Lower leg skin (tissue), 4 donors: ENCODE measurements at regions not wholly inside any gene's neighbourhood (a gene's known extent, or its start where the extent isn't known, plus 50 kb on each side); places are given as distances from the start of the nearest gene placed in this dataset.

ENCODE experiments used
- DNase-seq, 2 donors: peaks; one replicate each; pipeline ENCODE4 v3.0.0-alpha.2; 2019; ENCODE audit warnings: low spot score in 2 of 2
- H3K4me3 ChIP-seq: fragments of 200-600 bp; sonication (generic); 2 replicates; pipeline ENCODE4 v1.5.1; 2017; ENCODE audit warnings: mild to moderate bottlenecking, low read depth; ENCODE audit not compliant: poor library complexity, severe bottlenecking
- POLR2A ChIP-seq, 2 donors: fragments of 450-650 bp; IDR thresholded peaks; one replicate each; pipeline ENCODE4 v1.6.1; 2016 to 2017; ENCODE audit warnings: antibody characterized with exemption in 2 of 2, mild to moderate bottlenecking in 1 of 2, moderate library complexity in 1 of 2
- WGBS, 2 donors: methylation state at CpG; one replicate each; pipeline ENCODE4 v1.1.5; 2018; 5-methylcytosine and 5-hydroxymethylcytosine counted together
- intact Hi-C: fragments of 100-400 bp; cut with DNase I; formaldehyde crosslinking; loops from one replicate; pipeline ENCODE4 v1.15.0; 2023; ENCODE audit warnings: low total_unique reads
- TF ChIP-seq, protein P1 (sequence below), 3 donors: fragments of 450-650 bp; IDR thresholded peaks; one replicate each; pipeline ENCODE4 v1.5.1; 2016; ENCODE audit warnings: antibody characterized with exemption in 3 of 3, mild to moderate bottlenecking in 3 of 3, moderate library complexity in 2 of 3

DNA sequence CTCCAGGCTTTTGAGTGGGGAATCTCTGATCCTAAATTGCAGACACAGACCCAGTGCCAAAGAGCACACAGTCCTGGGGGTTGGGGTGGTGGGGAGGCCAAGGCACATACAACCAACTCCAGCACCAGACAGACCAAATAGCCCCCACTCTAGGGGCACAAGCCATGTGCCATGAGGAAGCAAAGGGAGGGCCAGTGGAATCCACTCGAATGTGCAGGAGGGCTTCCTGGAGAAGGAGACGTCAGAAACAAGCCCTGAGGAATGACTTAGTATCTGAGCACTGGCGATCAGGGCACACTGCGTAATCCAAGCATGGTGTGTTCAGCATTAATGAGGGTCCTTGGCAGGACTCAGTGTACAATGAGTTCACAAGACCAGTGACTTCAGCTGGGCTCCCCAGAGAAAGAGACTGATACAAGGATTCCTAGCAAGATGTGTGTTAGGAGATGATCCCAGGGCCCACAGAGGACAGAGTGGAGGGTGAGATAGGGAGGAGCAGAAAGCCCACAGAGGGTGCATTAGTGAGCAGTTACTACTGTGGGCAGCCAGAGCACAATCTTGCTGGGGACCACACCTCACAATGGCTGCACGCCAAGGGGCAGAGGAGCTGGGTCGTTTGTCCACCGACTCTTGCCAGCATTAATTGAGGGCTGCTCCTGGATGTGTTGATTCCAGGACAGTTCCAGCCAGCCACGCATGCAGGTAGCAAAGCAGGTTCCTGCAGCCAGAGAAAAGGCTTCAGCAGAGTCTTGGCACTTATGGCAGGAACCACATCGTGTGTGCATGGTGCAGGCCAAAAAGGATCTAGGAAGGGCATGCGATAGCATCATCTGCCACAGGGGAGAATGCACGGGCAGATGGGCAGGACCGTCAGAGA is 152.6 kb upstream of the VSTM2B start:
- WGBS, 2 donors: 54 to 62% methylated on average over 11 to 12 of the region's 12 CpGs
- TF ChIP-seq, protein P1, sequence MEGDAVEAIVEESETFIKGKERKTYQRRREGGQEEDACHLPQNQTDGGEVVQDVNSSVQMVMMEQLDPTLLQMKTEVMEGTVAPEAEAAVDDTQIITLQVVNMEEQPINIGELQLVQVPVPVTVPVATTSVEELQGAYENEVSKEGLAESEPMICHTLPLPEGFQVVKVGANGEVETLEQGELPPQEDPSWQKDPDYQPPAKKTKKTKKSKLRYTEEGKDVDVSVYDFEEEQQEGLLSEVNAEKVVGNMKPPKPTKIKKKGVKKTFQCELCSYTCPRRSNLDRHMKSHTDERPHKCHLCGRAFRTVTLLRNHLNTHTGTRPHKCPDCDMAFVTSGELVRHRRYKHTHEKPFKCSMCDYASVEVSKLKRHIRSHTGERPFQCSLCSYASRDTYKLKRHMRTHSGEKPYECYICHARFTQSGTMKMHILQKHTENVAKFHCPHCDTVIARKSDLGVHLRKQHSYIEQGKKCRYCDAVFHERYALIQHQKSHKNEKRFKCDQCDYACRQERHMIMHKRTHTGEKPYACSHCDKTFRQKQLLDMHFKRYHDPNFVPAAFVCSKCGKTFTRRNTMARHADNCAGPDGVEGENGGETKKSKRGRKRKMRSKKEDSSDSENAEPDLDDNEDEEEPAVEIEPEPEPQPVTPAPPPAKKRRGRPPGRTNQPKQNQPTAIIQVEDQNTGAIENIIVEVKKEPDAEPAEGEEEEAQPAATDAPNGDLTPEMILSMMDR (IDR thresholded peaks at IDR 0.05): no peak
- TF ChIP-seq POLR2A (IDR thresholded peaks at IDR 0.05): no peak
- no peak overlapping the region for H3K4me3 ChIP-seq
- peak; percentile 12 to 60 for DNase-seq
- intact Hi-C loops: no loop called here

DNA sequence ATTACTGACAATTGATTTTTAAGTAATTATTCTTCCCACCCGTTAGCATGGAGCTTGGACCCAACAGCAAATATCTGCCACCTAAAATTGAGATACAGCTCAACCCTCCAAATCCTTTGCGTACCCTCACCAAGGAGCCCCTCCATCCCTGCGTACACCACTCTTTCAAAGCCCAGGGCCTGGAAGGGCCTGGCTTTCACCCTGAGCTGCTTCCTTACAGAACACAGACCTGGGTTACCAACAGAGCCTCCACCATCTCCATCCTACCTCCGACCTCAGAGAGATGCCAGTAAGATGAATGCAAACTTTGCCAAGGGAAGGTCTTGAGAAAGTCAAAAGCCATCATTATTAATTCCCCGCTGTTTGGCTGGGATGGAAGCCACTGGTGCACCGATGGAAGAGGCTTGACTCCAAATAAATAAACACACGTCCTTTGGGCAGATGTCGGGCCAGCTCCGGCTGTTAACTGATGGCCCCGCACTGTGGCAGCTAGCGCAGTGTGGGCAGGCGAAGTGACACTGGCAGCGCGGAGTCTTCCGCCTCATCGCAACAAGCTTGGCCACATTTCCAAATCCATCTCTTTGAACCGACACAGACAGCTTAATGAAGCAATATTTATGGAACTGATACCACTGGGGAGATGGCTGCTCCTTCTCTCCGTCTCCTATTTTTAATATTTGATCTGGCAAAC is 150.2 kb upstream of the VSTM2B start:
- 87 to 89% methylated on average over 18 of the region's 18 CpGs for WGBS, 2 donors
- intact Hi-C loops: no loop called here
- DNase-seq: peak; percentile 1 to 54
- H3K4me3 ChIP-seq: no peak overlapping the region
- TF ChIP-seq POLR2A (IDR thresholded peaks at IDR 0.05): no peak

DNA sequence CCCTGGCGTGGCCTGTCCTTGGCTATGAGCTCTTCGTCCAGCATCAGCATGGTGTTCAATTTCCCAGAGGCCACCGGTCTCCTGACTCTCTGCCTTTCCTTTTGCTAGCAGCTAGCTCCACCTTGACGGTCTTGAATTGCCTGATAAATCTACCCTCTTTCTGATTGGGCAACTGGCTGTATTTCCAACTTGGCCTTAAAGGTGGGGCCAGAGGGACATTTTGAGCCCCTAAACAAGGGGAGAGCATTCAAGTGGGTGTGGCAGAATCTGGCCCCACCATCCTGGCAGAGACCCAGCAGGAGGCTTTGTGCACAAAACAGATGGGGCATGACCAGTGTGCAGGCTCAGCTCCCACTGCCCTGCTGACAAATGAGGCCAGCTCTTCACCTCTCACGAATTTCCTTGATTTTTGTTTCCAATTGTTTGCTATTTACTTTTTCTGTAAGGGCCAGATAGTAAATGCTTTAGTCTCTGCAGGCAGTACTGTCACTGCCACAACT is 148.9 kb upstream of the VSTM2B start:
- intact Hi-C loops: no loop called here
- WGBS, 2 donors: 64 to 69% methylated on average over 5 of the region's 5 CpGs
- no peak overlapping the region for H3K4me3 ChIP-seq
- TF ChIP-seq POLR2A (IDR thresholded peaks at IDR 0.05): no peak
- TF ChIP-seq, protein P1 (IDR thresholded peaks at IDR 0.05): no peak
- peak; percentile 8 to 23 for DNase-seq

DNA sequence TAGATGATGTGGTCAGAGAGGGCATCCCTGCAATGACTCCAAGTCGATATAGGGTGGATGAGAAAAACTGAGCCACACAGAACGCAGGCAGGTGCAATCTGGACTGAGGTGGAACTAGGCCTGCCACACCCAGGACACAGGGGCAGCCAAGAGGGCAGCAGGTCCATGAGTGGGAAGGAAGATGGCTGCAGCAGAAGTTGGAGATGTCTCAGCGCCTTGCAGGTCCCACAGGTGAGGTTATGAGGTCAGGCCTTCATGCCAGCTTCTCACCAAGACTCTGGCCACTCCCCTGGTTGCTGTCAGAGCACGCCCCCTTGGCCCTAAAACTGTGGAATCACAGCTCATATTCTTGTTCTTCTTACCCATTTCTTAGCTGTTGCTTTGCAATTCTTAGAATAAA is 147.7 kb upstream of the VSTM2B start:
- intact Hi-C loops: no loop called here
- no peak overlapping the region for H3K4me3 ChIP-seq
- peak; percentile 3 to 72 for DNase-seq
- TF ChIP-seq POLR2A (IDR thresholded peaks at IDR 0.05): no peak
- TF ChIP-seq, protein P1 (IDR thresholded peaks at IDR 0.05): no peak
- WGBS, 2 donors: 71 to 78% methylated on average over 4 of the region's 4 CpGs

DNA sequence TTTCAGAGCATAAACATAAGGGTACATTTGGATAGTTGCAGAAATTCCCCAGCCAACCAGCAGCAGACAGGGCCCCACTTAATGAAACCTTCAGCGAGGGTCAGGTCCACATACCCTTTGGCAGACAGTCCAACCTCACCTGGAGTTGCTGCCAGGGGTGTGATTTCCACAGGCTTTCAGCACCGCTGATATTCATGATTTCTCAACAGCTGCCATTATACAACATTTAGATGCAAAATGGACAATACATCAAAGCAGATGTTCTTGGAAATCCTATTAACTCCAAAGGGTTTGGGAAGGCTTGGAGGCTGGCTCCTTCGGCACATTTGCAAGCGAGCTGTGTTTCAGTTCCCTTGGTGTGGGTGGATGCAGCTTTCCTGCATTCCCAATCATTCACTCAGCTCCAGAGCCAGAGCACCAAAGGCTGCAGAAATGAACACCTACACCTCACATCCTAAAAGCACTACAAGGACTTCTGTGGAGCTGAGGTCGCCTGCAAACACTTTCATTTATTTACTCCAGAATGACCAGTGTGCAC is 147.2 kb upstream of the VSTM2B start:
- TF ChIP-seq, protein P1 (IDR thresholded peaks at IDR 0.05): no peak
- 58 to 66% methylated on average over 5 of the region's 5 CpGs for WGBS, 2 donors
- intact Hi-C loops: no loop called here
- H3K4me3 ChIP-seq: no peak overlapping the region
- peak; percentile 2 to 34 for DNase-seq
